Testis (tissue), 2 donors: ENCODE measurements at regions not wholly inside any gene's neighbourhood (a gene's known extent, or its start where the extent isn't known, plus 50 kb on each side); places are given as distances from the start of the nearest gene placed in this dataset.

ENCODE experiments used
- CTCF ChIP-seq, 3 experiments: fragments of 450-650 bp in 2 of 3; fragments of 200-600 bp in 1 of 3; sonication (generic) in 1 of 3; IDR thresholded peaks; one replicate each; pipeline ENCODE4 v1.5.1; 2016 to 2019; ENCODE audit warnings: antibody characterized with exemption in 3 of 3, mild to moderate bottlenecking in 2 of 3, moderate library complexity in 1 of 3
- POLR2A ChIP-seq: fragments of 450-650 bp; IDR thresholded peaks from one replicate; pipeline ENCODE4 v1.6.1; 2017; ENCODE audit warnings: antibody characterized with exemption, mild to moderate bottlenecking, moderate library complexity

DNA sequence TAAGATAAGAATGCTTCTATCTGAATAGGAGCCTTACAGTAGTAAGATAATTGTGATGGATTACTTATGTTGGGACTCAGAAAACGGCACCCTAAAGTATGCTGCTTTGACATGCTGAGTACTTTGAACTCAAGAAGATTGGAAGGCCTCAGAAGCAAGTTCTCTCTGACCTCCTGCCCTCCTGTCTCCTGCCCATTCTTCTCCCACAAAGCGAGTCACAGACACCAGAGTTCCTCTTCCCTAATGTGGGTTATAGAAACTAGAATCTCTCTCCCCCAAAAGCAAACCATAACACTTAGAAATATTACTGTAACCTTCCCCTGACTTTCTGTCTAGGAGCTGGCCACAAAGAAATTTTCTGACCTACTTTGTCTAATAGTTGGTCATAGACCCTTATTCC is 76.5 kb downstream of the DDIT4L start:
- TF ChIP-seq CTCF (IDR thresholded peaks at IDR 0.05) = no peak
- TF ChIP-seq POLR2A = no peak
